Dendritic cell treated with granulocyte-macrophage colony-stimulating factor and Interleukin-4, amounts not matched to agents 40 ng/mL and 50 ng/mL, for 4 days (primary cell): ENCODE measurements at regions not wholly inside any gene's neighbourhood (a gene's known extent, or its start where the extent isn't known, plus 50 kb on each side); places are given as distances from the start of the nearest gene placed in this dataset.

ENCODE experiments used
- H3K27ac Mint-ChIP-seq: one replicate; pipeline ENCODE4 v1.8.0; 2022; ENCODE audit warnings: mild to moderate bottlenecking, mixed read lengths
- H3K27me3 Mint-ChIP-seq: one replicate; pipeline ENCODE4 v1.8.0; 2022; ENCODE audit warnings: mild to moderate bottlenecking, mixed read lengths
- H3K36me3 Mint-ChIP-seq: one replicate; pipeline ENCODE4 v1.8.0; 2022; ENCODE audit warnings: low read depth, mixed read lengths
- H3K4me1 Mint-ChIP-seq: one replicate; pipeline ENCODE4 v1.8.0; 2022; ENCODE audit warnings: low read depth, mixed read lengths
- H3K4me3 Mint-ChIP-seq: one replicate; pipeline ENCODE4 v1.8.0; 2022; ENCODE audit warnings: mild to moderate bottlenecking, moderate library complexity, mixed read lengths
- H3K9me3 Mint-ChIP-seq: one replicate; pipeline ENCODE4 v1.8.0; 2022; ENCODE audit warnings: mixed read lengths
- intact Hi-C: fragments of 100-400 bp; cut with micrococcal nuclease; formaldehyde crosslinking; loops from one replicate; pipeline ENCODE4 v1.15.0; 2022

DNA sequence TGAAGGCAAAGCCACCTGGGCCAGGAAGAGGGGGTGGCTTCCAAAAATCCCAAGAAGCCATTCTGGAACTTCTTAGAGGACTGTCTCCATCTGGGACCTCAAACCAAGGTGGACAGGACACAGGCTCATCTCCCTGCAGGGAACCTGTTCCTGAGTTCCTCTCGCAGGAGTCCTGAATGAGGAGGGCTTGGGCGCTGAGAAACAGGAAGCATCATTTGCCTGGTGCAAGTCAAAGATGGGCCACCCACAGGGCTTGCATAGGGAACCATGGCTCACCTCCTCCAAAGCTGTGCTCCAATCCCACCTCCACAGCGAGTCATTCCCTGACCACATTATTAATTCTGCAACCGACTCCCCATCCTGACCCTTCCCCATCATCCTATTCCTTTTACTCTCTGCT, 55.0 kb upstream of the RPL38 start:
- H3K4me1 Mint-ChIP-seq, result no peaks in the 10 kb centered on the region
- no peak overlapping the region for H3K27ac Mint-ChIP-seq
- no peaks in the 10 kb centered on the region for H3K36me3 Mint-ChIP-seq
- intact Hi-C loops, result no loop called here
- peaks cover 13% of the 10 kb centered on the region for H3K27me3 Mint-ChIP-seq
- no peak overlapping the region for H3K4me3 Mint-ChIP-seq
- peaks cover 11% of the 10 kb centered on the region for H3K9me3 Mint-ChIP-seq

GRCh38 chr17:74148901-74149596, 54.4 kb upstream of the RPL38 start:
- H3K27me3 Mint-ChIP-seq, result peaks cover 12% of the 10 kb centered on the region
- H3K4me1 Mint-ChIP-seq, result no peaks in the 10 kb centered on the region
- peaks cover 5% of the 10 kb centered on the region for H3K9me3 Mint-ChIP-seq
- no peak overlapping the region for H3K27ac Mint-ChIP-seq
- H3K4me3 Mint-ChIP-seq, result no peak overlapping the region
- intact Hi-C loops, result no loop called here
- H3K36me3 Mint-ChIP-seq, result no peaks in the 10 kb centered on the region

- Mint-ChIP-seq H3K4me1 (no peaks in the 10 kb centered on the region), H3K27ac (no peak overlapping the region), H3K9me3 (no peaks in the 10 kb centered on the region), H3K27me3 (peaks cover 12% of the 10 kb centered on the region), H3K4me3 (no peak overlapping the region), H3K36me3 (no peaks in the 10 kb centered on the region)
- intact Hi-C loops, result no loop called here
Observed at GRCh38 chr17:74149597-74150427, 53.7 kb upstream of the RPL38 start.

- no peaks in the 10 kb centered on the region for H3K9me3 Mint-ChIP-seq
- intact Hi-C loops, result no loop called here
- H3K4me3 Mint-ChIP-seq, result no peak overlapping the region
- H3K27ac Mint-ChIP-seq, result no peak overlapping the region
- no peaks in the 10 kb centered on the region for H3K4me1 Mint-ChIP-seq
- no peaks in the 10 kb centered on the region for H3K36me3 Mint-ChIP-seq
- H3K27me3 Mint-ChIP-seq, result peaks cover 11% of the 10 kb centered on the region
Observed at GRCh38 chr17:74150428-74151025, 53.0 kb upstream of the RPL38 start.

- H3K9me3 Mint-ChIP-seq, result no peaks in the 10 kb centered on the region
- H3K27me3 Mint-ChIP-seq, result peaks cover 12% of the 10 kb centered on the region
- no peak overlapping the region for H3K27ac Mint-ChIP-seq
- intact Hi-C loops, result no loop called here
- no peaks in the 10 kb centered on the region for H3K36me3 Mint-ChIP-seq
- H3K4me3 Mint-ChIP-seq, result no peak overlapping the region
- H3K4me1 Mint-ChIP-seq, result no peaks in the 10 kb centered on the region
Observed at GRCh38 chr17:74151551-74152315, 51.7 kb upstream of the RPL38 start.

DNA sequence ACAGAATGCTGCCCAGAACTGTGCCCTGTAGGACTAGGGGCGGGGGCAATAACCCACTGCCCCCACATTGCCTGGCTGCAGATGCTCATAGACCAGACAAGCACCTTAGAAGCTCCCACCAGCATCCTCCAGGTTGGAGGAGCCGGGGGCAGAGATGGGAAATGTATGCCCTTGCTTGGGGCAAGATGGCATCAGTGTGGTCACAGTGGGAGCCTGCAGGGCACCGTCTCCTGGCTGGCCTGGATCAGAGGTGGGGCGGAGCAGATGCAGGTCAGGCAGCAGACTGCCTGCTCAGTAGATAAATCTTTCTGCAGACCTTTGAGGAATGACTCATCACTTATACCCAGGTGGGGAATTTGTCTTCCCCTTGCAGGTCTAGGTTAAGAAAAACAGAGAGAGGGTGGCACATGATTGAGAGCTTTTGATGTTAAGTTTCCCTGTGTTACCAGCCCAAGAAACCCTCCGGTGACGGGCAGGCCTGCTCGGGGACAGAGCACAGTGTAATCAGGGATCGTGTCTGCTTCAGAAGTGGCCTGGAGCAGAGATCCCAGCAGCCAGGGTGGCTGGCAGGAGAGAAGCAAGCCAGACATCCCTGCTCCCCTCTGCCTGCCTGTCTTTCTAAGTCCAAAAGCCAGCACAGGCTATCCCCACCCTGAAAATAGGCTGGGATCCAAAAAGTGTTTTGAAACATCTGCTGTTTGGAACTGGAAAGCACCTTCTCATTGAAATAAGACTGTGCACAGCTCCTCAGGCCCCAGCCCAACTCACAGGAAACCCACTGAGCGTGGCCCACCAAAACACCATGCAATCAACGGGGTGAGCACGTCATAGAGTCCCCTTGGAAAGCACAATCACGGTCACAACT, 50.7 kb upstream of the RPL38 start:
- H3K9me3 Mint-ChIP-seq, result no peaks in the 10 kb centered on the region
- H3K4me3 Mint-ChIP-seq, result no peak overlapping the region
- no peaks in the 10 kb centered on the region for H3K4me1 Mint-ChIP-seq
- no peaks in the 10 kb centered on the region for H3K36me3 Mint-ChIP-seq
- peaks cover 12% of the 10 kb centered on the region for H3K27me3 Mint-ChIP-seq
- intact Hi-C loops, result no loop called here
- H3K27ac Mint-ChIP-seq, result no peak overlapping the region

DNA sequence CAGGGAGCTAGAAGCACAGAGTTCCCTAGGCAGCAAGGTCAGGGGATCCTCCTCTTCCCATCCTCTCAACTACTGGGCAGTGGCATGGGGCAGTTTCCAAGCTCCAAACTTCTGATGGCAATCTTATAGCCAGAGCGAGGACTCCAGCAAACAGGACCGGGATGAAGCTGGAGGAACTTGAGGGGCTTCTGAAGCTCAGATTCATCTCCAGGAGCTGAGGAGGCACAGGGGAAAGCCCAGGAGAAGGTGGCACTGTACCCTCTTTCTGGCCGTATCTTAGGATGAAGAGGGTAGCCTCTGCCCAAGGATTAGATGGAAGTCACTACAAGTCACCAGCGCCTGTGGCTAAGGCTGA, 50.0 kb upstream of the RPL38 start:
- Mint-ChIP-seq H3K4me3 (no peak overlapping the region), H3K4me1 (no peaks in the 10 kb centered on the region), H3K36me3 (no peaks in the 10 kb centered on the region), H3K27me3 (peaks cover 13% of the 10 kb centered on the region), H3K9me3 (no peaks in the 10 kb centered on the region), H3K27ac (no peak overlapping the region)
- intact Hi-C loops, result no loop called here
